ENCODE measurements at regions not wholly inside any gene's neighbourhood (a gene's known extent, or its start where the extent isn't known, plus 50 kb on each side); places are given as distances from the start of the nearest gene placed in this dataset.
"Not testable (repeated sequence)": the region's sequence is repeated elsewhere in the genome, so short reads cannot be mapped to it uniquely, and the experiment has no call there.

DNA sequence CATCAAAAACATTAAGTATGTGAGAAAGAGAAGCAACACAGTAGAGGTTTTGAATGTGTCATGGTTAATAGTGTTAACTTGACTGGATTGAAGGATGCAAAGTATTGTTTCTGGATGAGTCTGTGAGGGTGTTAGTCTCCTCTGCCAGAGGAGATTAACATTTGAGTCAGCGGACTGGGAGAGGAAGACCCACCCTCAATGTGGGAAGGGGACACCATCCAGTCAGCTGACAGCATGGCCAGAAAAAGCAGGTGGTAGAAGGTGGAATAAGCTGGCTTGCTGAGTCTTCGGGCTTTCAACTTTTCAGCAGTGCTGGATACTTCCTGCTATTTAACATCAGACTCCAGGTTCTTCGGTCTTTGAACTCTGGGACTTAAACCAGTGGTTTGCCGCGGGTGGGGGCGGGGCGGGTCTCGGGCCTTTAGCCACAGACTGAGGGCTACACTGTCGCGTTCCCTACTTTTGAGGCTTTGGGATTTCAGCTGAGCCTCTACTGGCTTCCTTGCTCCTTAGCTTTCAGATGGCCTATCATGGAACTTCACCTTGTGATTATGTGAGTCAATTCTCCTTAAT, 309.9 kb upstream of the ST8SIA4 start:
- H3K4me3 ChIP-seq (ENCODE audit: low read depth, low read length), result no peak overlapping the region
- TF ChIP-seq MYC (IDR thresholded peaks at IDR 0.05; ENCODE audit: low read depth, low read length), result no peak
- no peak for TF ChIP-seq POLR2A (IDR thresholded peaks at IDR 0.05; ENCODE audit: extremely low read depth, insufficient read length)
- TF ChIP-seq MAX (IDR thresholded peaks at IDR 0.05; ENCODE audit: low read depth, low read length), result no peak
- TF ChIP-seq CTCF (IDR thresholded peaks at IDR 0.05; ENCODE audit: low read depth, low read length), result no peak
- DNase-seq (ENCODE audit: low read depth), result no peak

DNA sequence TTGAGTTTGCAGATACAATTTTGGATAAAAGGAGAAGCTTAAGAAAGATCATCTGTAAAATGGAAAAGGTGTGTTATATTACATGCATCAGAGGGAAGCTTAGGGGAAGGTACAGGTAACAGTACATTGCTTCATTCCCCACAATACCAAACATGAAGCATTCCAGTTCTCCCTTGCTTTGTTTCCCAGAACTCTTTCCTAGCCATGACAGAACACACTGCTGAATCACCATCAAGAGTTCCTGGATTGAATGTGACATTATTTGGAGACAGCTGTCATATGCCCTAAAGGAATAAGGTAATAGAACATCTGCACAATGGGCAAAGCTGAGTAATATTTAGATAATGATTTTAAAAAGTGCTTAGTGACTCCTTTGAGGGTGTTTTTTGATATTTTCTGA, 303.5 kb upstream of the ST8SIA4 start:
- TF ChIP-seq MAX (IDR thresholded peaks at IDR 0.05; ENCODE audit: low read depth, low read length) (no peak), POLR2A (IDR thresholded peaks at IDR 0.05; ENCODE audit: extremely low read depth, insufficient read length) (no peak), CTCF (IDR thresholded peaks at IDR 0.05; ENCODE audit: low read depth, low read length) (no peak), MYC (IDR thresholded peaks at IDR 0.05; ENCODE audit: low read depth, low read length) (no peak)
- no peak overlapping the region for H3K4me3 ChIP-seq (ENCODE audit: low read depth, low read length)
- no peak for DNase-seq (ENCODE audit: low read depth)

- DNase-seq (ENCODE audit: low read depth); H3K4me3 ChIP-seq (ENCODE audit: low read depth, low read length): not testable (repeated sequence)
Measured at GRCh38 chr5:101205065-101205464, 302.0 kb upstream of the ST8SIA4 start.

DNA sequence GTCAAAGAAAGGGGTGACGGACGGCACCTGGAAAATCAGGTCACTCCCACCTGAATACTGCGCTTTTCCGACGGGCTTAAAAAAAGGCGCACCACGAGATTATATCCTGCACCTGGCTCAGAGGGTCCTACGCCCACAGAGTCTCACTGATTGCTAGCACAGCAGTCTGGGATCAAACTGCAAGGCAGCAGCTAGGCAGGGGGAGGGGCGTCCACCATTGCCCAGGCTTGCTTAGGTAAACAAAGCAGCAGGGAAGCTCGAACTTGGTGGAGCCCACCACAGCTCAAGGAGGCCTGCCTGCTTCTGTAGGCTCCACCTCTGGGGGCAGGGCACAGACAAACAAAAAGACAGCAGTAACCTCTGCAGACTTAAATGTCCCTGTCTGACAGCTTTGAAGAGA, 277.3 kb upstream of the ST8SIA4 start:
- not testable (repeated sequence) for H3K4me3 ChIP-seq (ENCODE audit: low read depth, low read length); DNase-seq (ENCODE audit: low read depth)

DNA sequence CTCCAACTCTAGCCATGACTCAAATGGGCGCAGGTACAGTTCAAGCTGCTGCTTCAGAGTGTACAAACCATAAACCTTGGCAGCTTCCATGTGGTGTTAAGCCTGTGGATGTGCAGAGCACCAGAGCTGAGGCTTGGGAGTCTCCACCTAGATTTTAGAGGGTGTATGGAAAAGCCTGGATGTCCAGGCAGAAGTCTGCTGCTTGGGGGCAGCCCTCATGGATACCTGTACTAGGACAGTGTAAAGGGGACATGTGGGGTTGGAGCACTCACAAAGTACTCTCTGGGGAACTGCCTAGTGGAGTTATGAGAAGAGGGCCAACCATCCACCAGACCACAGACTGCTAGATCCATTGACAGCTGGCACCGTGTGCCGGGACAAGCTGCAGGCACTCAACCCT, 273.5 kb upstream of the ST8SIA4 start:
- no peak for DNase-seq (ENCODE audit: low read depth)
- TF ChIP-seq POLR2A (IDR thresholded peaks at IDR 0.05; ENCODE audit: extremely low read depth, insufficient read length), result no peak
- no peak for TF ChIP-seq MAX (IDR thresholded peaks at IDR 0.05; ENCODE audit: low read depth, low read length)
- TF ChIP-seq MYC (IDR thresholded peaks at IDR 0.05; ENCODE audit: low read depth, low read length), result no peak
- no peak for TF ChIP-seq CTCF (IDR thresholded peaks at IDR 0.05; ENCODE audit: low read depth, low read length)
- no peak overlapping the region for H3K4me3 ChIP-seq (ENCODE audit: low read depth, low read length)

GRCh38 chr5:101174981-101175380, 271.9 kb upstream of the ST8SIA4 start:
- no peak for DNase-seq (ENCODE audit: low read depth)
- H3K4me3 ChIP-seq (ENCODE audit: low read depth, low read length), result no peak overlapping the region
- TF ChIP-seq POLR2A (IDR thresholded peaks at IDR 0.05; ENCODE audit: extremely low read depth, insufficient read length) (no peak), CTCF (IDR thresholded peaks at IDR 0.05; ENCODE audit: low read depth, low read length) (no peak), MAX (IDR thresholded peaks at IDR 0.05; ENCODE audit: low read depth, low read length) (no peak), MYC (IDR thresholded peaks at IDR 0.05; ENCODE audit: low read depth, low read length) (no peak)

- DNase-seq (ENCODE audit: low read depth), result no peak
- no peak overlapping the region for H3K4me3 ChIP-seq (ENCODE audit: low read depth, low read length)
- TF ChIP-seq POLR2A (IDR thresholded peaks at IDR 0.05; ENCODE audit: extremely low read depth, insufficient read length), result no peak
- no peak for TF ChIP-seq MYC (IDR thresholded peaks at IDR 0.05; ENCODE audit: low read depth, low read length)
- no peak for TF ChIP-seq MAX (IDR thresholded peaks at IDR 0.05; ENCODE audit: low read depth, low read length)
- no peak for TF ChIP-seq CTCF (IDR thresholded peaks at IDR 0.05; ENCODE audit: low read depth, low read length)
Measured at GRCh38 chr5:101163088-101163487, 260.0 kb upstream of the ST8SIA4 start.
